Adrenal gland (tissue), 9 donors: ENCODE measurements at regions not wholly inside any gene's neighbourhood (a gene's known extent, or its start where the extent isn't known, plus 50 kb on each side); places are given as distances from the start of the nearest gene placed in this dataset.
"Not testable (repeated sequence)": the region's sequence is repeated elsewhere in the genome, so short reads cannot be mapped to it uniquely, and the experiment has no call there.

ENCODE experiments used
- DNase-seq, 7 donors: peaks; one replicate each; pipeline ENCODE4 v3.0.0-alpha.2; 2019 to 2020
- H3K27ac ChIP-seq, 5 donors: fragments of 200-600 bp; sonication (generic) in 4 of 5; 1 replicate in 3 of 5; 2 replicates in 2 of 5; pipeline versions ENCODE4 v1.5.1 to v1.8.0; 2016 to 2020; ENCODE audit warnings: mild to moderate bottlenecking in 1 of 5
- H3K27me3 ChIP-seq: fragments of 200-600 bp; 2 replicates; pipeline ENCODE4 v1.8.0; 2021
- H3K36me3 ChIP-seq, 2 donors: fragments of 200-600 bp; replicated peaks in 1 of 2; 1 replicate in 1 of 2; 2 replicates in 1 of 2; pipeline versions ENCODE4 v1.5.1 to v1.8.0; 2018 to 2022
- H3K4me1 ChIP-seq, 2 donors: fragments of 200-600 bp; replicated peaks in 1 of 2; 1 replicate in 1 of 2; 2 replicates in 1 of 2; pipeline versions ENCODE4 v1.5.1 to v1.8.0; 2018 to 2021
- H3K4me3 ChIP-seq, 4 donors: fragments of 200-600 bp; sonication (generic) in 3 of 4; one replicate each; pipeline ENCODE4 v1.5.1; 2016 to 2018
- H3K9me3 ChIP-seq, 3 donors: fragments of 200-600 bp; sonication (generic) in 1 of 3; replicated peaks in 1 of 3; 1 replicate in 2 of 3; 2 replicates in 1 of 3; pipeline versions ENCODE4 v1.5.1 to v1.8.0; 2016 to 2021
- WGBS, 4 donors: extraction: QIAGEN DNeasy Blood & Tissue Kit in 2 of 4; methylation state at CpG; one replicate each; pipeline versions ENCODE4 v1.1.5 to v1.1.7; 2013 to 2017; 5-methylcytosine and 5-hydroxymethylcytosine counted together
- intact Hi-C, 2 donors: fragments of 100-400 bp; cut with DNase I; formaldehyde crosslinking; loops; one replicate each; pipeline versions ENCODE4 v1.14.1 to v1.15.0; 2022 to 2023
- microRNA-seq, 3 donors: library from miRNA; unstranded; fragments of <30 nt; microRNA quantifications; one replicate each; pipeline ENCODE4, GENCODE V29; 2017 to 2020
- small RNA-seq, 2 donors: library from RNA; depleted of rRNA; stranded (forward); fragments of <200 nt; gene quantifications; one replicate each; pipeline ENCODE3, GENCODE V24; 2016
- donor health status: healthy with polysubstance abuse.
- donor health status: Bipolar disorder and iron deficiency.
- donor health status: DM: yes; HTN: yes; CAD: no.
- donor health status: DM: no; HTN: no; CAD: no.
- donor health status: DM: no; HTN: no; CAD: no.

DNA sequence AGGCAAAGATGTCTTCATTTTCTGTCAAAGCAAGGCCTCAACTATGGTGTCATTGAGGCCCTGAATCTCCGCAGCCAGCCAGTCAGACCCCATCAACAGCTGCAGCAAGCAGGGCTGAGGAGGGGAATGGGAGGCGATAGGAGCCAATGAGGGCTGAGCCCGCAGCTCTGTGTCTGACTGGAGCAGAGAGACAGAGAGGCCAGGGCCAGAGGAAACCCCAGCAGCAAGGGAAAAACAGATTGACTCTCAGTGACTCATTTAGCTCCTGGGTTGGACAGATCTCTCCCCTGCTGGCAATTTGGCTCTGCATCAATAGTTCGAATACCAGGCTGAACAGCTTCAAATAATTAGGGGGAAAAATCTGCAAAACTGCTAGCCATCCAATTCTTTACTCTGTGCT, 67.1 kb upstream of the NBPF11 start:
- H3K4me1 ChIP-seq, H3K27ac ChIP-seq, H3K9me3 ChIP-seq, H3K27me3 ChIP-seq, intact Hi-C loops, H3K36me3 ChIP-seq, H3K4me3 ChIP-seq, DNase-seq: not testable (repeated sequence)
- no CpG with 5 or more reads among the region's 4 CpGs for WGBS, 4 donors

DNA sequence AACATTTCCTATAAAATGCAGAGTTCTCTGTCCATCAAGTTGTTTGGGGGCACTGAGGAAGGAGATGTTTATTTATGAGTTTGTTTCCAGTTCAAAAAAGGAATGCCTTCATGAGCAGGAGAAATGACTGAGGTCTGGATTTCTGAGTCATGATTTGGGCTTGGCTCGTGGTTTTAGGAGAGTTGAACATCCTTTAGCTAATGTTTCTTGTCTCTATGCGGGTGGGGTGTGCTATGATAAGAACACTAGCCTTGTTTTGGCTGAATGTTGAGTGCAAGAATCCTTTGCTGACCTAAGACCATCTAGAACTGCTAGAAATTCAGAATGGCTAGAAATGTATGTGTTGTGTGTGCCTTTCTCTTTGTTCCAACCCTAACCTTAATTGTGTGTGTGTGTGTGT, 59.1 kb upstream of the NBPF11 start:
- H3K4me3 ChIP-seq, H3K9me3 ChIP-seq, H3K36me3 ChIP-seq, intact Hi-C loops, DNase-seq, H3K4me1 ChIP-seq, H3K27me3 ChIP-seq, H3K27ac ChIP-seq: not testable (repeated sequence)
- no CpG with 5 or more reads among the region's 2 CpGs for WGBS, 4 donors

DNA sequence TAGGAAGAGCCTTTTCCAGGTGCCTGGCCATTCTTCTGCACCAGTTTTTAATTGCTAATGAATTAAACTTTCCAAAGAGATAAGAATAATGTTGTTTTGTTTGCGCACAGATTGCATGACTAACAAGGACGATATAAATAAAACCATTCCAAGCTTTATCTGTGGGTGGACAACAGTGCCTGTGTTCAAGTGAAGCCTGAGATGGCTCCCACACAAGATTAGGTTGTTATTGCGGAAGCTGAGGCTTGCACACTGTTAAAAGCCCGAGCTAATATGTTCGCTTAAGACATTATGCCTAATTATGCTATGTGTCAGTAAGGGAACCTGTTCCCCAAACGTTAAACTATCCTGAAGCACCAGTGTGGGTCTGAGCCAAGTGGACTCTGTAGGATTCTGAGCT, 58.5 kb upstream of the NBPF11 start:
- H3K4me1 ChIP-seq, H3K36me3 ChIP-seq, H3K9me3 ChIP-seq, intact Hi-C loops, DNase-seq, H3K4me3 ChIP-seq, H3K27ac ChIP-seq, H3K27me3 ChIP-seq: not testable (repeated sequence)
- WGBS, 4 donors = no CpG with 5 or more reads among the region's 6 CpGs

DNA sequence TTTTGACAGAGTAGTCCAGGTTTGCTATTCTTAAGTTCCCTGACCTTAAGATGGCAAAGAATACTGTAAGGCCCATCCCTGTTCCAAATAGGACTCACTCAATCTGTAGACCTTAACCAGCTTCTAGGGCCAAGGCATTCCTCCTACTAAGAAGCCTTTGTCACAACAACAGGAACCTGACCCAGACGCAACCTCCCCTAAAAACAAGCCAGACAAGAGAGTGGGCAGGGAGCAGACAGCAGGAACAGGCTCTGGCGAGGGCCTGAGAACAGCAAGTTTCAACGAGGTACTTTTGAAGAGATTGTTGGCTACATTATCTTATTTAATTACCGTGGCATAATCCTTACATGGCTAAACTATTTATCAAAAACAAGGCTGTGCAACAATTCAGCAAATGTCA, 58.1 kb upstream of the NBPF11 start:
- intact Hi-C loops, H3K4me1 ChIP-seq, DNase-seq, H3K36me3 ChIP-seq, H3K4me3 ChIP-seq, H3K27ac ChIP-seq, H3K27me3 ChIP-seq, H3K9me3 ChIP-seq: not testable (repeated sequence)
- no CpG with 5 or more reads among the region's 4 CpGs for WGBS, 4 donors

DNA sequence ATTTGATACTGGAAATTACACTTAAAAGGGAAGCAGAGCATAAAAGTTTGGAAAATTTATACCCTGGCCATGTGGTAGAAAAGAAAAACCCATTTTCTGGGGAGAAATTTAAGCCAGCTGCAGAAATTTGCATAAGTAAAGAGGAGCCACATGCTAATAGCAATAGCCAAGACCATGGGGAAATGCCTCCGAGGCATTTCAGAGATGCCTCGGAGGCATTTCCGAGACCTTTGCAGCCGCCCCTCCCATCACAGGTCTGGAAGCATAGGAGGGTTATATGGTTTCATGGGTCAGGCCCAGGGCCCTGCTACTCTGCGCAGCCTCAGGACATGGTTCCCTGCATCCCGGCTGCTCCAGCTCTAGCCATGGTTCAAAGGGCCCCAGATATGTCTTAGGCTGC, 49.9 kb upstream of the NBPF11 start:
- H3K27ac ChIP-seq, intact Hi-C loops, DNase-seq, H3K4me3 ChIP-seq, H3K4me1 ChIP-seq, H3K9me3 ChIP-seq, H3K36me3 ChIP-seq, H3K27me3 ChIP-seq: not testable (repeated sequence)
- no CpG with 5 or more reads among the region's 6 CpGs for WGBS, 4 donors

Small RNAs in the stretch of these regions (microRNA-seq; reads per million reads assigned to microRNA genes)
- gene MIR5087 (0 to 0.38 (median 0) reads per million in 3 donors), gene MIR6077 (0 reads per million in 3 donors)

Small RNAs in the stretch of these regions (small RNA-seq; reads per million reads assigned to genes)
- 0 reads per million in 2 donors for gene AC239809.1
- 0 reads per million in 2 donors for gene MIR6077
- 0 reads per million in 2 donors for gene RF00019
- gene RNU1-120P = 0 reads per million in 2 donors
- gene RNU1-122P = 0.25 to 0.36 reads per million in 2 donors
- gene RNU1-13P = 0 to 0.08 reads per million in 2 donors
- gene RNVU1-1 = 0 to 0.36 reads per million in 2 donors
- gene RNVU1-2 = 0 reads per million in 2 donors
- gene RNVU1-3 = 0 to 0.08 reads per million in 2 donors
